Panc1 (cell line): ENCODE measurements at regions not wholly inside any gene's neighbourhood (a gene's known extent, or its start where the extent isn't known, plus 50 kb on each side); places are given as distances from the start of the nearest gene placed in this dataset.

ENCODE experiments used
- ATAC-seq: fragments of 200-7000 bp; cut with Tn5 transposase; 2 replicates; pipeline ENCODE4 v1.9.1; 2020; ENCODE audit warnings: mild to moderate bottlenecking, moderate library complexity
- BruUV-seq: library from RNA; stranded (reverse); fragments of 400-500 nt; replicated peaks from 2 replicates; lab custom pipeline; 2021; lab: Mats Ljungman, UMichigan
- CTCF ChIA-PET: fragments of 300-600 bp; sonication (Branson Sonifier 250); formaldehyde crosslinking; loops from one replicate; lab custom pipeline; 2022; ENCODE audit warnings: antibody characterized with exemption; lab: Charles Lee
- POLR2A ChIA-PET: fragments of 300-600 bp; sonication (Branson Sonifier 250); formaldehyde crosslinking; loops from one replicate; lab custom pipeline; 2022; ENCODE audit warnings: antibody characterized with exemption; lab: Charles Lee
- DNase-seq: peaks from one replicate; pipeline ENCODE4 v3.0.0-alpha.2; 2010; ENCODE audit warnings: low read depth, low spot score
- H3K27ac ChIP-seq: 2 replicates; pipeline ENCODE4 v1.5.1; 2011; ENCODE audit warnings: mild to moderate bottlenecking, low read length, inconsistent platforms
- H3K27me3 ChIP-seq: fragments of 200-500 bp; sonication (Bioruptor generic); 2 replicates; pipeline ENCODE4 v1.6.0; 2014; ENCODE audit warnings: low read length, inconsistent platforms; ENCODE audit not compliant: control insufficient read depth, insufficient read depth
- H3K36me3 ChIP-seq: fragments of 200-500 bp; sonication (Bioruptor generic); 2 replicates; pipeline ENCODE4 v1.5.1; 2014; ENCODE audit warnings: inconsistent platforms, mild to moderate bottlenecking, low read length, moderate library complexity; ENCODE audit not compliant: control insufficient read depth, insufficient read depth
- H3K4me1 ChIP-seq: 2 replicates; pipeline ENCODE4 v1.5.1; 2011; ENCODE audit warnings: inconsistent platforms, mild to moderate bottlenecking, low read length, moderate library complexity; ENCODE audit not compliant: control insufficient read depth, insufficient read depth
- H3K4me3 ChIP-seq, 2 experiments: 2 replicates each; pipeline ENCODE4 v1.5.1; 2011 to 2012; ENCODE audit warnings: low read depth in 2 of 2, low read length in 2 of 2, mild to moderate bottlenecking in 2 of 2, inconsistent platforms in 1 of 2, moderate library complexity in 1 of 2
- H3K9me3 ChIP-seq: fragments of 200-500 bp; sonication (Bioruptor generic); 2 replicates; pipeline ENCODE4 v1.5.1; 2014; ENCODE audit warnings: low read depth, mild to moderate bottlenecking, inconsistent platforms, low read length, moderate library complexity; ENCODE audit not compliant: control insufficient read depth, insufficient read depth
- POLR2AphosphoS5 ChIP-seq: IDR thresholded peaks from 2 replicates; pipeline ENCODE4 v1.6.1; 2012; ENCODE audit warnings: mild to moderate bottlenecking, low read depth, low read length, moderate library complexity
- SIN3A ChIP-seq: IDR thresholded peaks from 2 replicates; pipeline ENCODE4 v1.6.1; 2012; ENCODE audit warnings: low read depth, mild to moderate bottlenecking, low read length, moderate library complexity, borderline replicate concordance; ENCODE audit not compliant: insufficient read depth
- TCF7L2 ChIP-seq: IDR thresholded peaks from 2 replicates; pipeline ENCODE4 v1.6.1; 2011; ENCODE audit warnings: mild to moderate bottlenecking, low read depth, low read length, inconsistent platforms
- in situ Hi-C: cut with HindIII; loops from 2 replicates; pipeline ENCODE4 v1.10.0; 2016; ENCODE audit warnings: low sequenced_read_pairs, low pct_unique_long_range_greater_than_20kb
- intact Hi-C: fragments of 100-400 bp; cut with micrococcal nuclease; formaldehyde crosslinking; loops from one replicate; pipeline ENCODE4 v1.10.0; 2022; ENCODE audit not compliant: unreplicated experiment
- TF ChIP-seq, protein P1 (sequence below): fragments of 450-650 bp; IDR thresholded peaks from 2 replicates; pipeline ENCODE4 v1.5.1; 2017; ENCODE audit warnings: mild to moderate bottlenecking
- TF ChIP-seq, protein P2 (sequence below), 2 experiments: IDR thresholded peaks; 2 replicates each; pipeline ENCODE4 v1.6.1; 2011 to 2012; ENCODE audit warnings: low read depth in 2 of 2, control low read depth in 1 of 2, low read length in 1 of 2, mild to moderate bottlenecking in 1 of 2, moderate library complexity in 1 of 2; ENCODE audit not compliant: insufficient read depth in 1 of 2

DNA sequence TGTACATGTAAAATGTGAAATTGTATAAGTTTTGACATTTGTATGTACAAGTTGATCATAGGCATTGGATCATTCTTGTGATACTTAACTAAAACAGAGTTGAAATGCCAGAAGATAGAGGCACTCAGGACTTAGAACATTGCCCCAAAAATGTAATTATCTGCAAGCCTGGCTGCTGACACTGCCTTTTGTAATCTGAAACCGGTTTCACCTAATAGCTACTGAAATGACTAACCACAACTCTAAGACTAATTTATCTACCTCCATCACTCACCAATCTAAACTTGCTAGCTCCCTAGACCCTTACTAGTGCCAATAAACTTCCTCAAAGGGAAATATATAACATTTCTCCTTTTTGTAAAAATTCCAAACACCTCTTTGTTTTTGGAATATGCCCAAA is 2596.2 kb downstream of the PCDH9 start:
- Histone ChIP-seq H3K27me3 (no peaks in the 10 kb centered on the region), H3K36me3 (no peaks in the 10 kb centered on the region), H3K9me3 (no peaks in the 10 kb centered on the region), H3K27ac (no peak overlapping the region), H3K4me3 (no peak overlapping the region), H3K4me1 (no peaks in the 10 kb centered on the region)
- no peak for ATAC-seq
- intact Hi-C loops (no loop called here), in situ Hi-C loops (no loop called here)
- DNase-seq = no peak
- TF ChIP-seq, protein P1, sequence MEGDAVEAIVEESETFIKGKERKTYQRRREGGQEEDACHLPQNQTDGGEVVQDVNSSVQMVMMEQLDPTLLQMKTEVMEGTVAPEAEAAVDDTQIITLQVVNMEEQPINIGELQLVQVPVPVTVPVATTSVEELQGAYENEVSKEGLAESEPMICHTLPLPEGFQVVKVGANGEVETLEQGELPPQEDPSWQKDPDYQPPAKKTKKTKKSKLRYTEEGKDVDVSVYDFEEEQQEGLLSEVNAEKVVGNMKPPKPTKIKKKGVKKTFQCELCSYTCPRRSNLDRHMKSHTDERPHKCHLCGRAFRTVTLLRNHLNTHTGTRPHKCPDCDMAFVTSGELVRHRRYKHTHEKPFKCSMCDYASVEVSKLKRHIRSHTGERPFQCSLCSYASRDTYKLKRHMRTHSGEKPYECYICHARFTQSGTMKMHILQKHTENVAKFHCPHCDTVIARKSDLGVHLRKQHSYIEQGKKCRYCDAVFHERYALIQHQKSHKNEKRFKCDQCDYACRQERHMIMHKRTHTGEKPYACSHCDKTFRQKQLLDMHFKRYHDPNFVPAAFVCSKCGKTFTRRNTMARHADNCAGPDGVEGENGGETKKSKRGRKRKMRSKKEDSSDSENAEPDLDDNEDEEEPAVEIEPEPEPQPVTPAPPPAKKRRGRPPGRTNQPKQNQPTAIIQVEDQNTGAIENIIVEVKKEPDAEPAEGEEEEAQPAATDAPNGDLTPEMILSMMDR = no peak
- TF ChIP-seq, protein P2, sequence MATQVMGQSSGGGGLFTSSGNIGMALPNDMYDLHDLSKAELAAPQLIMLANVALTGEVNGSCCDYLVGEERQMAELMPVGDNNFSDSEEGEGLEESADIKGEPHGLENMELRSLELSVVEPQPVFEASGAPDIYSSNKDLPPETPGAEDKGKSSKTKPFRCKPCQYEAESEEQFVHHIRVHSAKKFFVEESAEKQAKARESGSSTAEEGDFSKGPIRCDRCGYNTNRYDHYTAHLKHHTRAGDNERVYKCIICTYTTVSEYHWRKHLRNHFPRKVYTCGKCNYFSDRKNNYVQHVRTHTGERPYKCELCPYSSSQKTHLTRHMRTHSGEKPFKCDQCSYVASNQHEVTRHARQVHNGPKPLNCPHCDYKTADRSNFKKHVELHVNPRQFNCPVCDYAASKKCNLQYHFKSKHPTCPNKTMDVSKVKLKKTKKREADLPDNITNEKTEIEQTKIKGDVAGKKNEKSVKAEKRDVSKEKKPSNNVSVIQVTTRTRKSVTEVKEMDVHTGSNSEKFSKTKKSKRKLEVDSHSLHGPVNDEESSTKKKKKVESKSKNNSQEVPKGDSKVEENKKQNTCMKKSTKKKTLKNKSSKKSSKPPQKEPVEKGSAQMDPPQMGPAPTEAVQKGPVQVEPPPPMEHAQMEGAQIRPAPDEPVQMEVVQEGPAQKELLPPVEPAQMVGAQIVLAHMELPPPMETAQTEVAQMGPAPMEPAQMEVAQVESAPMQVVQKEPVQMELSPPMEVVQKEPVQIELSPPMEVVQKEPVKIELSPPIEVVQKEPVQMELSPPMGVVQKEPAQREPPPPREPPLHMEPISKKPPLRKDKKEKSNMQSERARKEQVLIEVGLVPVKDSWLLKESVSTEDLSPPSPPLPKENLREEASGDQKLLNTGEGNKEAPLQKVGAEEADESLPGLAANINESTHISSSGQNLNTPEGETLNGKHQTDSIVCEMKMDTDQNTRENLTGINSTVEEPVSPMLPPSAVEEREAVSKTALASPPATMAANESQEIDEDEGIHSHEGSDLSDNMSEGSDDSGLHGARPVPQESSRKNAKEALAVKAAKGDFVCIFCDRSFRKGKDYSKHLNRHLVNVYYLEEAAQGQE (IDR thresholded peaks at IDR 0.05; ENCODE audit: insufficient read depth in 1 of 2, low read depth in 2 of 2, low read length in 1 of 2) = no peak
- TF ChIP-seq TCF7L2 = no peak
- TF ChIP-seq POLR2AphosphoS5 = no peak
- TF ChIP-seq SIN3A = no peak
- POLR2A ChIA-PET = no interaction called here
- BruUV-seq = no TSS peak
- CTCF ChIA-PET = interaction anchor here (0.7 kb wide), 1 partner anchor 1495 kb away, joined by 9 read pairs; no protein-coding TSS in a partner anchor

DNA sequence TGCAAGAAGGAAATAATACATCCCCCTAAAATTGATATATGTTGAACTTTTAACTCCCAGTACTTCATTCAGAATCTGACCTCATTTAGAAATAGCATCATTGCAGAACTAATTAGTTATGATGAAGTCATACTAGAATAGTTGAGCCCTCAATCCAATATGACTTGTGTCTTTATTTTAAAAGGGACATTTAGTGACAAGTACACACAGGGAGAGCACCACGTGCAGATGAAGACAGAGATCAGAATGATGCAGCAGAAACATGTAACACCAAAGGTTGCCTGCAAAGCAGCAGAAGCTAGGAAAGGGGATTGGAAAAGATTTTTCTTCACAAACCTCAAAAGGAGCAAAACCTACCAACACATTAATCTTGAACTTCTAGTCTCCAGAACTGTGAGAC is 2602.5 kb downstream of the PCDH9 start:
- Histone ChIP-seq H3K27ac (no peak overlapping the region), H3K36me3 (no peaks in the 10 kb centered on the region), H3K27me3 (no peaks in the 10 kb centered on the region), H3K4me3 (no peak overlapping the region), H3K4me1 (no peaks in the 10 kb centered on the region), H3K9me3 (no peaks in the 10 kb centered on the region)
- CTCF ChIA-PET = no interaction called here
- ATAC-seq = no peak
- POLR2A ChIA-PET = no interaction called here
- intact Hi-C loops = no loop called here
- no peak for DNase-seq
- in situ Hi-C loops = no loop called here
- TF ChIP-seq TCF7L2 (no peak), SIN3A (no peak), POLR2AphosphoS5 (no peak)
- TF ChIP-seq, protein P2 (IDR thresholded peaks at IDR 0.05; ENCODE audit: insufficient read depth in 1 of 2, low read depth in 2 of 2, low read length in 1 of 2) = no peak
- TF ChIP-seq, protein P1 = no peak
- BruUV-seq = no TSS peak
